ENCODE measurements at regions not wholly inside any gene's neighbourhood (a gene's known extent, or its start where the extent isn't known, plus 50 kb on each side); places are given as distances from the start of the nearest gene placed in this dataset.
"Not testable (repeated sequence)": the region's sequence is repeated elsewhere in the genome, so short reads cannot be mapped to it uniquely, and the experiment has no call there.

DNA sequence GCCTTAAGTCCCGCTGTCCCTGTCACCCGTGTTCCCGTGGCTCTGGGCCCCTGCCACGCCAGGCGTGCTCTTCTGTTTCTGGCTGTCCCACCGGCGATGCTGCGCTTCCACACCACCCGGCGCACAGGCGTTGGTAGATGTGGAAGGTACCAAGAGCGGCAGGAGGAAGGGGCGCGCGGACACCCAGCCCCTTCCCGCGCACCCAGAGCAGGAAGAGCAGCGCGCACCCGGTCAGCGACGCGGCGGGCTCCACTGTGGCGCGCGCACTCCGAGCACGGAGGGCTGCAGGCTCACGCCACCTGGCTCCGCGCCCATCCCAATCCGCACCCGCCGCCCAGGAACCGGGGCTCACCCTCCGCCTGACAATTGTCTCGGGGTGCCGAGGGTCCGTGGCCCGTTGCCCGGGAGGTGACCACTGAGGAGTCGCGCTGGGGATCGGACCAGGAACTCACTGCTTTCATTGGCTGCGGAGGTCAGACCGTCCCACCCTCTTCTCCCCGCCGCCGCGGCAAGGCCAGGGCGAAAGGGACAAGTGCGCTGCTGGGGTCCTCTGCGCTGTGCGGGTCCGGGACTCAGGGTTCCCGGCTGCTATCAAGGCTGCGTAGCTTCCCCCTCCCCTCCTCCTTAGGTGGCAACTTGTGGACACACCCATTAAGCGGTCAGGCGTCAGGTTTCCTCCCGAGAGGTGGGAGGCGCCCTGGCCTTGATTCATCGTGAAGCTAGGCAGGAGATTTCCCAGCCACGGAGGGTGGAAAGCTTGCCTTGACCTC is 121.6 kb upstream of the ZNF92 start:
- peak; percentile 73 for DNase-seq (ENCODE audit: low spot score)

GRCh38 chr7:65250697-65251395 is 122.8 kb upstream of the ZNF92 start:
- no peak for DNase-seq (ENCODE audit: low spot score)

DNA sequence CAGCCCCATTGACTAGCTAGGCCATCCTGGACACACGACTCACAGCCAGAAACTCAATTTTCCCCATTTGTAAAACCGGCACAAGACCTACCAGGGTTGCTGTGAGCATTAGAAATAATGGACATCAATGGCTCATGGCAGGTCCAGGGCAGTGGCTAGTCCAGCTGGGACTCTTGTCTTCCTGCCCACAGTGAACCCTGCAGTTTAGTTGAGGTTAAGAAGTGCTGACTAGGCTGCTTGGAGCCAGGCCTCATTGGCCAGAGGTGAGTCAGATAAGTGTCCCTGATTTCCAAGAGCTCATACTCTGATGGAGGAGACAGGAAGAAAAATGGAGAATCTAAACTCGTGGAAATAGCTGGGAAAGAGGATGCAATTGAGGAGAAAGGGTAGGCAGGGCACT is 123.4 kb upstream of the ZNF92 start:
- no peak for DNase-seq (ENCODE audit: low spot score)

DNA sequence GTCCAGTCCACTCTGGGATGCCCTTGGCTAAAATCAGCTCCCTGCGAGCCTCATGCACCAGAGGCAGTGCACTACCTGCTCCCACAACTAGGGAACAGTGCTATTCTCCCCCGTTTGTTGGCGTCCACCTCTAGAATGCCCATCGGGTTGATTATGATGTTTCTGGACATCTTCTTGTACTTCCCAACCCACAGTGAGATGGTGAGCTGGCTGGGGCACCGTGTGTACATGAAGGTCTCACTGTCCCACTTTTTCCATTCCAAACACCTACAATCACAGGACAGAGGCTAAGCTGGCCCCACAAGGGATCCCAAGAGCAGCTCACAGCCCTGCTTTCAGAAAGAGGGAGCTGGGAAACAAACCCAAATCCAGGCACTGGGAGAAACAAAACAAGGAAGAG is 126.2 kb upstream of the ZNF92 start:
- DNase-seq (ENCODE audit: low spot score) = no peak

DNA sequence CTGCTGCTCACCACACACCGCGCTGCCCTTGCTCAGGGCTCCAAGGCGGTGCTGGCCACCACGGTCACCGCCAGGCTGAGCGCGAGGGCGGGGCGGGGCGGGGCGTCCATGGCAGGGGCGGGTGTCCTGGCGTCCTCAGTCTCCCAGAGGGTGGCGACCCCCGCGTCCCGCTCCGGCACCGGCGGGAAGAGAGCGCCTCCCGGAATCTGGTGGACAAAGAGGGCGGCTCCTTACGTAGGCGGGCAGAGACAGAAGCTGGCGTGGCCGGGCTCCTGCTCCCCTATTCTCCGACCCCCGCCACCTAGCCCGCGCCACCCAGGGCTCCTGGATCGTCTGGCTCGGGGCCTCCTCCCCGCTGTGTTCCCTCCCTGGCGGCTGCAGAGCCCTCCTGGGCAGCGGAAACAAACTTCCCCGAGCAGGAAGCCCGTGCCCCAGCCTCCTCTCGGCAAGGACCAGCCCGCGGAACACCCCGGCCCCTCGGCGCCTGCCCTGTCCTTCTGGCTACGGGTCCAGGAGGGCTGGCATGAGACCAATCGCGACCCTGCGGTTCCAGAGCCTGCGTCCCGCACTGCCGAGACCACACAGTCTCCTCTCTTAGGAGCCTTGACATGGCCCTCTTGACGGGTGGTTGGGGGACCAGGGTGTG is 133.8 kb upstream of the ZNF92 start:
- peak; percentile 45 for DNase-seq (ENCODE audit: low spot score)

DNA sequence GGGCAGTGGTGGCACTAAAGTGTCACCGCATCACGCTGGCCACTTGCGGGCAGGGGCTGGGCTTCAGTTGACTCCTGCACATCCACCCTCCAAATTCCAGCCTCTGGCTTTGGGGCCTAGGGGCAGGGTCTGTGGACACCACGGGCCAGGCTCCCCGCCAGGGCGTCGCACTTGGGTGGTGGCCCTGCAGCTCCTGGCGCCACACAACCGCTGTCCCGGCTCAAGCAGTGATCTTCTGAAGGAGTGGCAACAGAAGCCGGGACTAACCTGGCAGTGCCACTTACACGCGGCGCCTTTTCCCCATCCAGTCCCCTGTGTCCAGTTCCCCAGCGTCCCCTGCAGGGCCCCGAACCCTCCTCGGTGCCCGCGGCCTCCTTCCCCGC is 134.3 kb upstream of the ZNF92 start:
- peak; percentile 16 for DNase-seq (ENCODE audit: low spot score)

GRCh38 chr7:65238785-65239184 is 134.9 kb upstream of the ZNF92 start:
- no peak for DNase-seq (ENCODE audit: low spot score)

DNA sequence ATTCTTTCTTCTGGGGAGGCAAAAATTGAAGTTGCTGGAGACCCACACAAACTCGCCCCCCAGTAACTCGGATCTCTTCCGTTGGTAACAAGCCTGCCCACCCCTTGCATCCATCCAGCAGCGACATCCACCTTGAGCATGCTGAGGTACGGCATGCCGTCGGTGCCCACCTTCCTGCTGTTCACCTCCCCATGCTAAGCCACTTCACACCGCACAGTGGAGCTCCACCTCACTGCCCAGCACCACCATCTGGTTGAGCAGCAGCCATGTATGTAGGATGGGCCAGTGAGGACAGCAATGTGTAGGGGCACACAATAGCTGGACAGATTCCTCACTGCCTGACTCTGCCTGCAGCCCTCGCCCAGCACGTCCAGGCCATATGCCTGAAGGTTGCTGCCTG is 138.1 kb upstream of the ZNF92 start:
- DNase-seq (ENCODE audit: low spot score) = no peak

GRCh38 chr7:65233409-65234034 is 140.1 kb upstream of the ZNF92 start:
- peak; percentile 93 for DNase-seq (ENCODE audit: low spot score)

DNA sequence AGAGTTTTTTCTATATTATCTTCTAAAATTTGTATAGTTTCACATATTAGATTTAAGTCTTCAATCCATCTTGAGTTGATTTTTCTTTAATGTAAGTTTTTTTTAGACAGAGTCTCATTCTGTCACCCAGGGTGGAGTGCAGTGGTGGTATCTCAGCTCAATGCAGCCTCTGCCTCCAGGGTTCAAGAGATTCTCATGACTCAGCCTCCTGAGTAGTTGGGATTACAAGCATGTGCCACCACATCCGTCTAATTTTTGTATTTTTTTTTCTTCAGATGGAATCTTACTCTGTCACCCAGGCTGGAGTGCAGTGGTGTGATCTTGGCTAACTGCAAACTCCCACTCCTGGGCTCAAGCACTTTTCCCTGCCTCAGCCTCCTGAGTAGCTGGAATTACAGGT is 143.4 kb upstream of the ZNF92 start:
- DNase-seq (ENCODE audit: low spot score) = no peak

GRCh38 chr7:65225422-65226006 is 148.1 kb upstream of the ZNF92 start:
- DNase-seq (ENCODE audit: low spot score) = no peak

GRCh38 chr7:65222655-65223054 is 151.0 kb upstream of the ZNF92 start:
- no peak for DNase-seq (ENCODE audit: low spot score)

DNA sequence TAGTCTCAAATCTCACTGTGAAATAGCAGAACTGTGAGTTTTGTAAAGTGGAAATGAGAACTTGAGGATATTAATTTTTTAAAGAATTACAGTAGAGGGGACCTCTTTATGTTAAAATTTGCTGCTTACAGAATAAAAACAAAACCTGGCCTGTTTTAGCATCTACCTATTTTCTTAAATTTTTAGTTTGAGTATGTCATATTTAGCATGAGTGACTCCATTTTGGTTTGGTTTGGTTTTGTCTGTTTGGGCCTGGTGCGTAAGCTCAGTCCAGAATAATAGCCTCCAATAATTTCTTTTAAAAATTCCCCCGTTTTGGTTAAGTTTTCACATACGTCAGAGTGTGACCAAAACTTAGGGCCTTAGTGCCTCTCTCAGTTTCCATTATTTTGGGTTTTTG is 152.0 kb upstream of the ZNF92 start:
- no peak for DNase-seq (ENCODE audit: low spot score)

DNA sequence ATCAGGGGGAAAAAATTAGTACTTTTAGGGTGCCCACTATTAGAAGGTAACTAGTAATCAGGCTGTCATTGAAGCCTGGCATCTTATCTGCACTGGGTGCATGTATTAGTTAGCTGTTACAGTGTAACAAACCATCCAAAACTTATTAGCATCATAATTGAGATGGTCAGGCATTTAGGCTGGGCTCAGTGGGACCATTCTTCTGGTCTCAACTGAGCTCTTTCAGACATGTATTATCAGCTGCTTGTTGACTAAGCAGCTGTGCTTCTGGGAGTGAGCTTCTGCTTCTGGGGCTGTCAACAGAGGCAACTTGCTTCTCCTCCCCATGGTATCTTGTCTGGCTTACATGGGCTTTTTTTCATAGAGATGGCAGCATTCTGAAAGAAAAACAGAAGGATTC is 154.0 kb upstream of the ZNF92 start:
- no peak for DNase-seq (ENCODE audit: low spot score)

DNA sequence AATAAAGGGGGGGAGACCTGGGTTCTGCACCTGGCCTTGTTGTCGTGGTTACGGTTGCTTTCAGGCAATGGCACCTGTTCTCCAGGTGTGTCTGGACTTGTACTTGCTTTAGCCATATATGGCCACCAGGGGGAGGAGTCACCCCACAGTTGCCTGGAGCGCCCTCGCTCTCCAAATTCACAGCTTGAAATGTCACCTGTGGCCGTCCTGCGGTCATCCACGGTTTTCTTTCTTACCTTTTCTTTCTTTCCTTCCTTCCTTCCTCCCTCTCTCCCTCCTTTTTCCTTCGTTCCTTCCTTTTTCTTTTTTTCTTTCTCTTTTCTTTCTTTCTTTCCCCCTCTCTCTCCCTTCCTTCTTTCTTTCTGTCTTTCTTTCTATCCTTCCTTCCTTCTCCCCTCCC is 157.2 kb upstream of the ZNF92 start:
- DNase-seq (ENCODE audit: low spot score) = peak; percentile 60

DNA sequence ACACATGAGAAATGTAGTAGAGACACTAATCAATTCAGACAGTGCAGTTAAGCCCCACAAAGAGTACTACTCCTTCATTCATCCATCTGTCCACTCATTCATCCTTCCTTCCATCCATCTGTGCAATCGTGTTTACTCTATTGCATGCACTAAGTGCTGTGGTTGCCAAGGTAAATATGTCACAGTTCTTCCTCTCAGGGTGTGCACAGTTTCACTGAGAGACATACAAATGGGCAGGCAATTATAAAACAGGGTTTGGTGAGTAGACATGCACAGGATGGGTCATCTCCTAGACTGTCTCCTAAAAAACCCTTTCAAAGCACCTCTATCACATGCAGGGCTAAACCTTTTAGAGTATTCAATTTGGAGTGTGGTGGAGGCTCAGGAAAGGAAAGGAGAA is 160.4 kb upstream of the ZNF92 start:
- not testable (repeated sequence) for DNase-seq (ENCODE audit: low spot score)

- DNase-seq (ENCODE audit: low spot score) = not testable (repeated sequence)
These were observed 174.4 kb upstream of the ZNF92 start for GRCh38 chr7:65199221-65199620.

GRCh38 chr7:65193334-65194058 is 180.2 kb upstream of the ZNF92 start:
- not testable (repeated sequence) for DNase-seq (ENCODE audit: low spot score)

GRCh38 chr7:65177041-65177440 is 170.6 kb upstream of the ERV3-1 start:
- peak; percentile 1 for DNase-seq (ENCODE audit: low spot score)

- DNase-seq (ENCODE audit: low spot score) = not testable (repeated sequence)
These were observed 143.6 kb upstream of the ERV3-1 start for GRCh38 chr7:65150105-65150504.

- not testable (repeated sequence) for DNase-seq (ENCODE audit: low spot score)
These were observed 139.8 kb upstream of the ERV3-1 start for GRCh38 chr7:65146118-65146914.

Measured in A172 (cell line).